ENCODE measurements at regions not wholly inside any gene's neighbourhood (a gene's known extent, or its start where the extent isn't known, plus 50 kb on each side); places are given as distances from the start of the nearest gene placed in this dataset.
"Not testable (repeated sequence)": the region's sequence is repeated elsewhere in the genome, so short reads cannot be mapped to it uniquely, and the experiment has no call there.

- no peaks in the 10 kb centered on the region for H3K36me3 Mint-ChIP-seq
- Histone ChIP-seq H3K4me2 (replicated peaks; ENCODE audit: extremely low read depth, low read length, poor library complexity, severe bottlenecking) (no peak overlapping the region), H3K36me3 (replicated peaks in 1 of 2; ENCODE audit: control insufficient read depth in 1 of 2, insufficient read depth in 2 of 2, low read length in 2 of 2) (no peaks in the 10 kb centered on the region), H3K27ac (ENCODE audit: low read depth in 1 of 2, low read length in 2 of 2) (no peak overlapping the region), H3K9me3 (replicated peaks in 1 of 2; ENCODE audit: control insufficient read depth in 1 of 2, insufficient read depth in 1 of 2, low read length in 2 of 2) (peaks cover 0 to 1% of the 10 kb centered on the region in 2 donors), H3K4me3 (replicated peaks in 1 of 3; ENCODE audit: low read depth in 2 of 3, low read length in 3 of 3) (no peak overlapping the region), H3K27me3 (ENCODE audit: control insufficient read depth in 2 of 2, insufficient read depth in 2 of 2, low read length in 2 of 2) (no peaks in the 10 kb centered on the region), H4K20me1 (ENCODE audit: insufficient read depth, low read length) (no peaks in the 10 kb centered on the region), H3K79me2 (ENCODE audit: insufficient read depth, low read length) (no peaks in the 10 kb centered on the region), H3K4me1 (ENCODE audit: control insufficient read depth in 1 of 2, insufficient read depth in 2 of 2, low read length in 2 of 2) (no peaks in the 10 kb centered on the region), H2AFZ (ENCODE audit: insufficient read depth, low read depth, low read length, poor library complexity, severe bottlenecking) (no peak overlapping the region), H3K9ac (ENCODE audit: insufficient read depth, low read length, poor library complexity, severe bottlenecking) (no peak overlapping the region)
- no peak for DNase-seq
- intact Hi-C loops (cut with micrococcal nuclease), result no loop called here
- H3K27me3 Mint-ChIP-seq (ENCODE audit: low read depth in 3 of 3), result peaks cover 0 to 3% (median 0%) of the 10 kb centered on the region in 3 donors
- 83% methylated on average over 2 of the region's 10 CpGs for whole genome bisulfite sequencing (ENCODE audit: insufficient coverage)
- H3K27ac Mint-ChIP-seq, result no peak overlapping the region
- H3K4me1 Mint-ChIP-seq, result no peaks in the 10 kb centered on the region
- TF ChIP-seq CTCF (IDR thresholded peaks at IDR 0.05), result no peak
- no peak overlapping the region for H3K4me3 Mint-ChIP-seq
- peaks cover 0 to 8% (median 2%) of the 10 kb centered on the region in 7 donors for H3K9me3 Mint-ChIP-seq
Observed at GRCh38 chr2:167814881-167815718, 432.3 kb downstream of the STK39 start.

- H3K4me2 ChIP-seq (replicated peaks; ENCODE audit: extremely low read depth, low read length, poor library complexity, severe bottlenecking); H3K79me2 ChIP-seq (ENCODE audit: insufficient read depth, low read length); H3K4me1 ChIP-seq (ENCODE audit: control insufficient read depth in 1 of 2, insufficient read depth in 2 of 2, low read length in 2 of 2); H3K27ac ChIP-seq (ENCODE audit: low read depth in 1 of 2, low read length in 2 of 2); H2AFZ ChIP-seq (ENCODE audit: insufficient read depth, low read depth, low read length, poor library complexity, severe bottlenecking); H3K27ac Mint-ChIP-seq; H4K20me1 ChIP-seq (ENCODE audit: insufficient read depth, low read length); H3K36me3 ChIP-seq (replicated peaks in 1 of 2; ENCODE audit: control insufficient read depth in 1 of 2, insufficient read depth in 2 of 2, low read length in 2 of 2); H3K4me3 Mint-ChIP-seq; H3K9ac ChIP-seq (ENCODE audit: insufficient read depth, low read length, poor library complexity, severe bottlenecking); H3K9me3 ChIP-seq (replicated peaks in 1 of 2; ENCODE audit: control insufficient read depth in 1 of 2, insufficient read depth in 1 of 2, low read length in 2 of 2); H3K4me3 ChIP-seq (replicated peaks in 1 of 3; ENCODE audit: low read depth in 2 of 3, low read length in 3 of 3); intact Hi-C loops (cut with micrococcal nuclease); H3K27me3 ChIP-seq (ENCODE audit: control insufficient read depth in 2 of 2, insufficient read depth in 2 of 2, low read length in 2 of 2); H3K4me1 Mint-ChIP-seq; H3K27me3 Mint-ChIP-seq (ENCODE audit: low read depth in 3 of 3); H3K36me3 Mint-ChIP-seq; DNase-seq: not testable (repeated sequence)
- peaks cover 0 to 10% (median 4%) of the 10 kb centered on the region in 7 donors for H3K9me3 Mint-ChIP-seq
- 94% methylated on average over 5 of the region's 13 CpGs for WGBS (ENCODE audit: insufficient coverage)
Observed at GRCh38 chr2:167814482-167814880, 432.9 kb downstream of the STK39 start.

- H2AFZ ChIP-seq (ENCODE audit: insufficient read depth, low read depth, low read length, poor library complexity, severe bottlenecking); H3K27ac Mint-ChIP-seq; DNase-seq; H3K27ac ChIP-seq (ENCODE audit: low read depth in 1 of 2, low read length in 2 of 2); H3K27me3 ChIP-seq (ENCODE audit: control insufficient read depth in 2 of 2, insufficient read depth in 2 of 2, low read length in 2 of 2); H3K4me1 Mint-ChIP-seq; H3K9me3 ChIP-seq (replicated peaks in 1 of 2; ENCODE audit: control insufficient read depth in 1 of 2, insufficient read depth in 1 of 2, low read length in 2 of 2); intact Hi-C loops (cut with micrococcal nuclease); H3K9ac ChIP-seq (ENCODE audit: insufficient read depth, low read length, poor library complexity, severe bottlenecking); H4K20me1 ChIP-seq (ENCODE audit: insufficient read depth, low read length); H3K4me2 ChIP-seq (replicated peaks; ENCODE audit: extremely low read depth, low read length, poor library complexity, severe bottlenecking); H3K4me3 Mint-ChIP-seq; H3K36me3 Mint-ChIP-seq; H3K27me3 Mint-ChIP-seq (ENCODE audit: low read depth in 3 of 3); H3K4me1 ChIP-seq (ENCODE audit: control insufficient read depth in 1 of 2, insufficient read depth in 2 of 2, low read length in 2 of 2); H3K36me3 ChIP-seq (replicated peaks in 1 of 2; ENCODE audit: control insufficient read depth in 1 of 2, insufficient read depth in 2 of 2, low read length in 2 of 2); H3K79me2 ChIP-seq (ENCODE audit: insufficient read depth, low read length); H3K4me3 ChIP-seq (replicated peaks in 1 of 3; ENCODE audit: low read depth in 2 of 3, low read length in 3 of 3): not testable (repeated sequence)
- H3K9me3 Mint-ChIP-seq, result peaks cover 5 to 16% (median 10%) of the 10 kb centered on the region in 7 donors
- 95% methylated on average over 5 of the region's 9 CpGs for WGBS (ENCODE audit: insufficient coverage)
Observed at GRCh38 chr2:167809799-167810198, 437.6 kb downstream of the STK39 start.

Measured in CD14-positive monocyte (primary cell).